ENCODE measurements at regions not wholly inside any gene's neighbourhood (a gene's known extent, or its start where the extent isn't known, plus 50 kb on each side); places are given as distances from the start of the nearest gene placed in this dataset.

- Histone ChIP-seq H3K9ac (ENCODE audit: low read length) (no peak overlapping the region), H2AFZ (ENCODE audit: low read length) (no peak overlapping the region), H3K79me2 (ENCODE audit: low read length) (no peaks in the 10 kb centered on the region), H4K20me1 (ENCODE audit: insufficient read depth, low read length) (no peaks in the 10 kb centered on the region), H3K4me3 (ENCODE audit: low read length) (no peak overlapping the region), H3K4me2 (ENCODE audit: low read depth, low read length) (no peak overlapping the region), H3K36me3 (replicated peaks; ENCODE audit: insufficient read depth, low read length) (no peaks in the 10 kb centered on the region), H3F3A (ENCODE audit: insufficient read depth, low read length) (no peaks in the 10 kb centered on the region), H3K27ac (ENCODE audit: low read length) (no peak overlapping the region), H3K9me3 (replicated peaks; ENCODE audit: insufficient read depth, low read length) (no peaks in the 10 kb centered on the region), H3K4me1 (ENCODE audit: low read length) (no peaks in the 10 kb centered on the region), H3K27me3 (replicated peaks; ENCODE audit: insufficient read depth, low read length) (peaks cover 19% of the 10 kb centered on the region), H3K9me2 (replicated peaks; ENCODE audit: insufficient read depth, low read length) (no peaks in the 10 kb centered on the region)
- no peak for DNase-seq
- TF ChIP-seq EZH2phosphoT487 (IDR thresholded peaks at IDR 0.05; ENCODE audit: low read length) (no peak), CTCF (IDR thresholded peaks at IDR 0.05; ENCODE audit: low read length) (no peak), EZH2 (optimal IDR thresholded peaks at IDR 0.05; ENCODE audit: low read depth, low read length) (no peak)
Observed at GRCh38 chr19:31897292-31897691, 448.1 kb upstream of the ZNF507 start.

- TF ChIP-seq EZH2phosphoT487 (IDR thresholded peaks at IDR 0.05; ENCODE audit: low read length) (no peak), EZH2 (optimal IDR thresholded peaks at IDR 0.05; ENCODE audit: low read depth, low read length) (no peak), CTCF (IDR thresholded peaks at IDR 0.05; ENCODE audit: low read length) (no peak)
- no peaks in the 10 kb centered on the region for H4K20me1 ChIP-seq (ENCODE audit: insufficient read depth, low read length)
- H3K27me3 ChIP-seq (replicated peaks; ENCODE audit: insufficient read depth, low read length), result peaks cover 5% of the 10 kb centered on the region; the same call in 1 of the 2 replicates
- no peak overlapping the region for H3K4me2 ChIP-seq (ENCODE audit: low read depth, low read length)
- no peak overlapping the region for H3K27ac ChIP-seq (ENCODE audit: low read length)
- no peaks in the 10 kb centered on the region for H3F3A ChIP-seq (ENCODE audit: insufficient read depth, low read length)
- no peak overlapping the region for H3K4me3 ChIP-seq (ENCODE audit: low read length)
- no peaks in the 10 kb centered on the region for H3K9me3 ChIP-seq (replicated peaks; ENCODE audit: insufficient read depth, low read length)
- no peaks in the 10 kb centered on the region for H3K9me2 ChIP-seq (replicated peaks; ENCODE audit: insufficient read depth, low read length)
- no peak overlapping the region for H2AFZ ChIP-seq (ENCODE audit: low read length)
- no peaks in the 10 kb centered on the region for H3K4me1 ChIP-seq (ENCODE audit: low read length)
- H3K9ac ChIP-seq (ENCODE audit: low read length), result no peak overlapping the region
- no peaks in the 10 kb centered on the region for H3K79me2 ChIP-seq (ENCODE audit: low read length)
- no peak for DNase-seq
- no peaks in the 10 kb centered on the region for H3K36me3 ChIP-seq (replicated peaks; ENCODE audit: insufficient read depth, low read length)
Observed at GRCh38 chr19:31900991-31901390, 444.4 kb upstream of the ZNF507 start.

- no peaks in the 10 kb centered on the region for H4K20me1 ChIP-seq (ENCODE audit: insufficient read depth, low read length)
- H3K4me3 ChIP-seq (ENCODE audit: low read length), result no peak overlapping the region
Observed at GRCh38 chr19:31902821-31903220, 442.6 kb upstream of the ZNF507 start.

More at GRCh38 chr19:31902821-31903220, 442.6 kb upstream of the ZNF507 start:
- Histone ChIP-seq H3K27ac (ENCODE audit: low read length) (no peak overlapping the region), H3K4me1 (ENCODE audit: low read length) (no peaks in the 10 kb centered on the region; the same call in 1 of the 2 replicates), H3K9me3 (replicated peaks; ENCODE audit: insufficient read depth, low read length) (no peaks in the 10 kb centered on the region), H3F3A (ENCODE audit: insufficient read depth, low read length) (no peaks in the 10 kb centered on the region), H3K9ac (ENCODE audit: low read length) (no peak overlapping the region), H3K9me2 (replicated peaks; ENCODE audit: insufficient read depth, low read length) (no peaks in the 10 kb centered on the region), H3K27me3 (replicated peaks; ENCODE audit: insufficient read depth, low read length) (peaks cover 13% of the 10 kb centered on the region), H3K36me3 (replicated peaks; ENCODE audit: insufficient read depth, low read length) (no peaks in the 10 kb centered on the region), H3K4me2 (ENCODE audit: low read depth, low read length) (no peak overlapping the region), H2AFZ (ENCODE audit: low read length) (no peak overlapping the region), H3K79me2 (ENCODE audit: low read length) (no peaks in the 10 kb centered on the region)
- DNase-seq, result no peak
- TF ChIP-seq EZH2 (optimal IDR thresholded peaks at IDR 0.05; ENCODE audit: low read depth, low read length) (no peak), EZH2phosphoT487 (IDR thresholded peaks at IDR 0.05; ENCODE audit: low read length) (no peak), CTCF (IDR thresholded peaks at IDR 0.05; ENCODE audit: low read length) (no peak)

Measured in MM.1S (cell line).